ENCODE measurements at regions not wholly inside any gene's neighbourhood (a gene's known extent, or its start where the extent isn't known, plus 50 kb on each side); places are given as distances from the start of the nearest gene placed in this dataset.

GRCh38 chr6:169887529-169888140 lies 136.2 kb downstream of the ERMARD start:
- DNase-seq (ENCODE audit: low read depth): no peak
- H3K4me3 ChIP-seq (ENCODE audit: low read depth, low read length): no peak overlapping the region

DNA sequence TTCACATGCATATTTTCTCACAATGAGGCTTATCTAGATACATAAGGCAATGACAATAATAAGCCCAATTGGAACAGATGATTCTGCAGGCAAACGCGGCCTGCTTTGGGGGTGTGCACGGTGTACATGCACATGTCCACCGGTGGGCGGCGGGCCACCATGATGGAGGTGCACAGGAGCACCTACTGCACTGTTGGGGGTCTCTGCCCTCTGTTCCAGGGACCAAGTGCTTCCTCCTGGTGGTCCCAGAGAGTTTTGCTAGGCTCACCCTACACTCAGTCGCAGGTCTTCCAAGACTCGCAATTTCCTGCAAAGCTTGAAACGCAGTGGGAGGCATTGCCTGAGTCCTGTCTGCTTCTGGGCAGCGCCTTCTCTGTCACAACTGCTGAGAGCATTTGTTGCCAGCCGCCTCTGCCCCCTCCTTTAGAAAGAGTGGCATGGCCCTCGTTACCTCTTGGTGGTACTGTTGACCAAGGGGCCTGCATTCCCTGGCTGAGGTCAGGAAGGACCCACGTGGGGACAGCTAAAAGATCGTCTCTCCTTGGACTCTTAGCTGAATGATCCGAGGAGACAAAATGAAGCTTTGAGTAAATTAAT lies 135.3 kb downstream of the ERMARD start:
- no peak for TF ChIP-seq CTCF (conservative IDR thresholded peaks at IDR 0.05; ENCODE audit: low read depth, low read length)
- no peak for DNase-seq (ENCODE audit: low read depth)
- no peak overlapping the region for H3K4me3 ChIP-seq (ENCODE audit: low read depth, low read length)

More at GRCh38 chr6:169887529-169888140, 136.2 kb downstream of the ERMARD start:
- TF ChIP-seq CTCF (conservative IDR thresholded peaks at IDR 0.05; ENCODE audit: low read depth, low read length): no peak

DNA sequence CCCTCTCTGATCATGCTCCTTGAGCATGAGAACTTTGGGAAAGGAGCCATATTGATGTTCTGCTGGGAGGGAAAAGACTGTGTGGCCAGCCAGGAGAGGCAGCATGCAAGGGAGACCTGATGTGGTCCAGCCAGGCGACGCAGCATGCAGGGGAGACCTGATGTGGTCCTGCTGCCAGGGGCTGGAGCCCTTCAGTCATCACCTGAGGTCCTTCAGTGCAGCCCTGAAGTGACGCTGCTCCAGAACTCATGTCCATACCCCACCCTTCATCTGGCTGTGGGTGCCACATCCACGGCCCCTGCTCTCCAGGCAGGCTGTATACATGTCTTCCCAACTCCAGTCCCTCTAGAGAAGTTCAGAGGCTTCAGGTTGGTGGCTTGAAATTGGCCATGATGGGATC lies 134.4 kb downstream of the ERMARD start:
- TF ChIP-seq CTCF (conservative IDR thresholded peaks at IDR 0.05; ENCODE audit: low read depth, low read length): no peak
- H3K4me3 ChIP-seq (ENCODE audit: low read depth, low read length): no peak overlapping the region
- no peak for DNase-seq (ENCODE audit: low read depth)

GRCh38 chr6:169885131-169885530 lies 133.7 kb downstream of the ERMARD start:
- no peak for DNase-seq (ENCODE audit: low read depth)
- no peak overlapping the region for H3K4me3 ChIP-seq (ENCODE audit: low read depth, low read length)
- TF ChIP-seq CTCF (conservative IDR thresholded peaks at IDR 0.05; ENCODE audit: low read depth, low read length): no peak

DNA sequence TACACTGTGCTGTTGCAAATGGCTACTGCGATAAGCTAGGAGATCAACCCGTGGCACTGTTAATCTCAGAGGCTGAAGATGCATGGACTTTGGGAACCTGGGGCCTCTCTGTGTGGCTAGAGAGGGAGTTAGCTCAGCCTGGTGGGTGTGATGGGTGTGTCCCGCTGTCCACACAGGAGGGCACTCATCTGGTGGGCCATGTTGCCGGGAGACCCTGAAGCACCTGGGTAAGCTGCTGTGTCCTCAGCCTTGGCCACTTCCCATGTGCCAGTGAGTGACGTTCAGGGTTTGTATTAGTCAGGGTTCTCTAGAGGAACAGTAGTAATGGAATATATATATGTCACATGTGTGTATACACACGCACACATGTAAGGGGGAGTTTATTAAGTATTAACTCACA lies 132.7 kb downstream of the ERMARD start:
- TF ChIP-seq CTCF (conservative IDR thresholded peaks at IDR 0.05; ENCODE audit: low read depth, low read length): no peak
- no peak overlapping the region for H3K4me3 ChIP-seq (ENCODE audit: low read depth, low read length)
- DNase-seq (ENCODE audit: low read depth): no peak

DNA sequence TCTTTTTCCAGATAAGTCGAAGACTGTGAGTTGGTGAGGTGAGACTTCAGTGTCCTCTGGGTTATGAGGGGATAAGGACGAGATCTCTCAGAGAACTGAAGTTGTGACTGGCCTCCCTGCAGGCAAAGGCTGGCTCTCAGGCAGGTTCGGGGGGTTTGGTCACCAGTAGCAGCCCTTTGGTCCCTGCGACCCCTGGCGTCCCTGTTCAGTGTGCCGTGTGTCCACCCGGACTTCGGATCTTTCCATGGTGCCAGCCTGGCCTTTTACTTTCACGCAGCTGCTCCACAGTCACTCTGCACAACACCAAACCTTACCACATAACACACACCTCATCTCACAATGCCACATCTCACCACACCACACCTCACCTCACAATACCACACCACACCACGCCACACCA lies 131.9 kb downstream of the ERMARD start:
- no peak for TF ChIP-seq CTCF (conservative IDR thresholded peaks at IDR 0.05; ENCODE audit: low read depth, low read length)
- no peak for DNase-seq (ENCODE audit: low read depth)
- no peak overlapping the region for H3K4me3 ChIP-seq (ENCODE audit: low read depth, low read length)

DNA sequence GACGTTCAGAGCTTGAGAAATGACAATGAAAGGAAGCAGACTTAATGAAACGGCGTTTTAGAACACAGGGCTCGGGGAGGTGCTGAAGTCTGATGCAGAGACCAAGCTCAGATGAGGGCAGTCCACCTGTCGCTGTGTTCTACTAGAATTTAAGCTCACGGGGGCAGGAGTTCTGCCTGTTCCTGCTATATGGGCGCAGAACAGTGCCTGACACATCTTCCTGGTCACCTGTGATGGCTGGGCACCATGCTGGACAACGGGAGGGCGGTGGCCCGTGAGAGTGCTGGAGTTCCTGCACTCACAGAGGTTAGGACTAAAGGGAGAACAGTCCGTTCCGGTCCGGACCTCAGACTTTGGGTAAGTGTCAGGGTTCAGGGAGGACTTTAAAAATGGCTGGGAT lies 130.6 kb downstream of the ERMARD start:
- TF ChIP-seq CTCF (conservative IDR thresholded peaks at IDR 0.05; ENCODE audit: low read depth, low read length): no peak
- DNase-seq (ENCODE audit: low read depth): no peak
- H3K4me3 ChIP-seq (ENCODE audit: low read depth, low read length): no peak overlapping the region
